IMR-90 (cell line): ENCODE measurements at regions not wholly inside any gene's neighbourhood (a gene's known extent, or its start where the extent isn't known, plus 50 kb on each side); places are given as distances from the start of the nearest gene placed in this dataset.

ENCODE experiments used
- ATAC-seq: fragments of 200-7000 bp; cut with Tn5 transposase; 2 replicates; pipeline ENCODE4 v1.9.1; 2020; ENCODE audit warnings: low read depth, mild to moderate bottlenecking, moderate library complexity
- BruUV-seq: library from RNA; stranded (reverse); fragments of 400-500 nt; replicated peaks from 2 replicates; lab custom pipeline; 2021; lab: Mats Ljungman, UMichigan
- CTCF ChIA-PET: fragments of 300-600 bp; formaldehyde crosslinking; extraction: SDS; loops from one replicate; lab custom pipeline; 2021; ENCODE audit warnings: antibody characterized with exemption; lab: Yijun Ruan, JAX
- POLR2A ChIA-PET: fragments of 300-600 bp; sonication (Branson Sonifier 250); formaldehyde crosslinking; loops from one replicate; lab custom pipeline; 2022; ENCODE audit warnings: antibody characterized with exemption; ENCODE audit not compliant: unreplicated experiment; lab: Charles Lee
- DNase-seq: peaks from one replicate; pipeline ENCODE4 v3.0.0; 2013
- H2AFZ ChIP-seq: replicated peaks from 2 replicates; pipeline ENCODE3; 2013; ENCODE audit warnings: low read length, mild to moderate bottlenecking; ENCODE audit not compliant: poor library complexity
- H2AK5ac ChIP-seq: 2 replicates; pipeline ENCODE4 v1.6.1; 2013; ENCODE audit warnings: low read depth, low read length, inconsistent platforms
- H2AK9ac ChIP-seq: replicated peaks from 2 replicates; pipeline ENCODE3; 2013; ENCODE audit warnings: mild to moderate bottlenecking, low read depth, low read length, moderate library complexity; ENCODE audit not compliant: poor library complexity
- H2BK120ac ChIP-seq: 2 replicates; pipeline ENCODE4 v1.6.1; 2013; ENCODE audit warnings: low read depth, low read length, inconsistent platforms
- H2BK15ac ChIP-seq: 3 replicates; pipeline ENCODE4 v1.6.1; 2013; ENCODE audit warnings: low read depth, low read length, inconsistent platforms
- H2BK20ac ChIP-seq: 2 replicates; pipeline ENCODE4 v1.6.1; 2013; ENCODE audit warnings: low read depth, mild to moderate bottlenecking, inconsistent platforms, low read length, moderate library complexity
- H2BK5ac ChIP-seq: 2 replicates; pipeline ENCODE4 v1.6.1; 2013; ENCODE audit warnings: mild to moderate bottlenecking, low read depth, low read length, inconsistent platforms; ENCODE audit not compliant: poor library complexity, severe bottlenecking
- H3K14ac ChIP-seq: replicated peaks from 2 replicates; pipeline ENCODE4 v1.6.1; 2013; ENCODE audit warnings: low read depth, low read length, inconsistent platforms
- H3K18ac ChIP-seq: 2 replicates; pipeline ENCODE4 v1.6.1; 2013; ENCODE audit warnings: low read depth, low read length, control low read depth
- H3K23ac ChIP-seq: 2 replicates; pipeline ENCODE4 v1.6.1; 2013; ENCODE audit warnings: low read depth, low read length, inconsistent platforms
- H3K27ac ChIP-seq: 2 replicates; pipeline ENCODE4 v1.5.1; 2013; ENCODE audit warnings: mild to moderate bottlenecking, control low read depth, low read length; ENCODE audit not compliant: insufficient read depth
- H3K27me3 ChIP-seq: 2 replicates; pipeline ENCODE4 v1.6.1; 2013; ENCODE audit warnings: low read length; ENCODE audit not compliant: control insufficient read depth, insufficient read depth
- H3K36me3 ChIP-seq: 2 replicates; pipeline ENCODE4 v1.6.1; 2013; ENCODE audit warnings: low read length, mixed read lengths; ENCODE audit not compliant: control insufficient read depth, insufficient read depth
- H3K4ac ChIP-seq: 2 replicates; pipeline ENCODE4 v1.6.1; 2013; ENCODE audit warnings: low read depth, low read length, inconsistent platforms
- H3K4me1 ChIP-seq: 2 replicates; pipeline ENCODE4 v1.6.1; 2013; ENCODE audit warnings: low read length, mixed read lengths; ENCODE audit not compliant: control insufficient read depth, insufficient read depth
- H3K4me2 ChIP-seq: 2 replicates; pipeline ENCODE4 v1.6.1; 2013; ENCODE audit warnings: low read depth, mild to moderate bottlenecking, control low read depth, low read length, moderate library complexity
- H3K4me3 ChIP-seq: 2 replicates; pipeline ENCODE4 v1.5.1; 2013; ENCODE audit warnings: low read depth, mild to moderate bottlenecking, control low read depth, low read length, moderate library complexity; ENCODE audit not compliant: insufficient read depth
- H3K56ac ChIP-seq: 2 replicates; pipeline ENCODE4 v1.6.1; 2013; ENCODE audit warnings: low read length, inconsistent platforms; ENCODE audit not compliant: insufficient read depth; ENCODE audit errors: extremely low read depth
- H3K79me1 ChIP-seq, 2 experiments: 2 replicates each; pipeline ENCODE4 v1.6.1; 2013; ENCODE audit warnings: low read length in 2 of 2, inconsistent platforms in 1 of 2, low read depth in 1 of 2
- H3K9ac ChIP-seq: 2 replicates; pipeline ENCODE4 v1.6.1; 2013; ENCODE audit warnings: low read depth, low read length, control low read depth
- H3K9me1 ChIP-seq: 2 replicates; pipeline ENCODE4 v1.6.1; 2013; ENCODE audit warnings: low read length, inconsistent platforms; ENCODE audit not compliant: insufficient read depth
- H3K9me3 ChIP-seq: 2 replicates; pipeline ENCODE4 v1.6.1; 2013; ENCODE audit warnings: low read length; ENCODE audit not compliant: control insufficient read depth, insufficient read depth
- H4K20me1 ChIP-seq: 2 replicates; pipeline ENCODE4 v1.6.1; 2013; ENCODE audit warnings: low read length, inconsistent platforms; ENCODE audit not compliant: insufficient read depth
- H4K5ac ChIP-seq: 2 replicates; pipeline ENCODE4 v1.6.1; 2013; ENCODE audit warnings: mild to moderate bottlenecking, low read depth, low read length, control low read depth
- H4K8ac ChIP-seq, 2 experiments: 2 replicates each; pipeline ENCODE4 v1.6.1; 2013; ENCODE audit warnings: low read depth in 2 of 2, low read length in 2 of 2, control low read depth in 1 of 2, inconsistent platforms in 1 of 2
- H4K91ac ChIP-seq: 2 replicates; pipeline ENCODE4 v1.6.1; 2013; ENCODE audit warnings: low read depth, low read length, inconsistent platforms; ENCODE audit not compliant: insufficient read depth
- BHLHE40 ChIP-seq: fragments of 150-350 bp; IDR thresholded peaks from 2 replicates; pipeline ENCODE4 v1.6.1; 2016; ENCODE audit warnings: mild to moderate bottlenecking, low read depth, low read length
- CEBPB ChIP-seq: IDR thresholded peaks from 2 replicates; pipeline ENCODE4 v1.6.1; 2012; ENCODE audit warnings: low read depth, low read length, improper control_type of control experiment
- CHD1 ChIP-seq: IDR thresholded peaks from 2 replicates; pipeline ENCODE4 v1.6.1; 2012; ENCODE audit warnings: low read depth, low read length, improper control_type of control experiment
- CTCF ChIP-seq: conservative IDR thresholded peaks from 2 replicates; pipeline ENCODE4 v1.5.1; 2012; ENCODE audit warnings: mild to moderate bottlenecking, low read depth, low read length, improper control_type of control experiment
- ELK1 ChIP-seq: fragments of 150-350 bp; IDR thresholded peaks from 2 replicates; pipeline ENCODE4 v1.6.1; 2016; ENCODE audit warnings: low read depth, mild to moderate bottlenecking, low read length, moderate library complexity, borderline replicate concordance
- FOS ChIP-seq: fragments of 150-350 bp; IDR thresholded peaks from 2 replicates; pipeline ENCODE4 v1.6.1; 2016; ENCODE audit warnings: low read depth, low read length
- MAFK ChIP-seq: IDR thresholded peaks from 2 replicates; pipeline ENCODE4 v1.6.1; 2012; ENCODE audit warnings: low read depth, low read length, improper control_type of control experiment
- MAZ ChIP-seq: IDR thresholded peaks from 2 replicates; pipeline ENCODE4 v1.6.1; 2012; ENCODE audit warnings: low read depth, mild to moderate bottlenecking, low read length, improper control_type of control experiment, moderate library complexity, borderline replicate concordance
- MXI1 ChIP-seq: IDR thresholded peaks from 2 replicates; pipeline ENCODE4 v1.6.1; 2012; ENCODE audit warnings: low read depth, mild to moderate bottlenecking, low read length, moderate library complexity, borderline replicate concordance
- NFE2L2 ChIP-seq: fragments of 150-350 bp; IDR thresholded peaks from 2 replicates; pipeline ENCODE4 v1.6.1; 2016; ENCODE audit warnings: low read depth, mild to moderate bottlenecking, low read length
- POLR2A ChIP-seq: IDR thresholded peaks from 2 replicates; pipeline ENCODE4 v1.6.1; 2012; ENCODE audit warnings: mild to moderate bottlenecking, low read depth, low read length
- RAD21 ChIP-seq: IDR thresholded peaks from 2 replicates; pipeline ENCODE4 v1.6.1; 2012; ENCODE audit warnings: low read length, improper control_type of control experiment
- RCOR1 ChIP-seq: IDR thresholded peaks from 2 replicates; pipeline ENCODE4 v1.6.1; 2012; ENCODE audit warnings: mild to moderate bottlenecking, low read length, improper control_type of control experiment; ENCODE audit not compliant: insufficient replicate concordance
- RFX5 ChIP-seq: IDR thresholded peaks from 2 replicates; pipeline ENCODE4 v1.8.0; 2012; ENCODE audit warnings: low read depth, mild to moderate bottlenecking, low read length, moderate library complexity
- SMC3 ChIP-seq: fragments of 150-350 bp; IDR thresholded peaks from 2 replicates; pipeline ENCODE4 v1.6.1; 2016; ENCODE audit warnings: low read depth, mild to moderate bottlenecking, antibody characterized with exemption, low read length, moderate library complexity
- USF2 ChIP-seq: fragments of 150-350 bp; IDR thresholded peaks from 2 replicates; pipeline ENCODE4 v1.6.1; 2017; ENCODE audit warnings: mild to moderate bottlenecking, antibody characterized with exemption, low read length, low read depth
- dilution Hi-C: fragments of 300-500 bp; cut with HindIII; formaldehyde crosslinking; loops from one replicate; pipeline ENCODE4 v1.14.3; 2018; ENCODE audit warnings: low sequenced_read_pairs; ENCODE audit not compliant: unreplicated experiment
- in situ Hi-C: fragments of 300-500 bp; cut with MboI; formaldehyde crosslinking; loops from 3 replicates; pipeline ENCODE4 v1.14.3; 2019; ENCODE audit warnings: low sequenced_read_pairs, inconsistent platforms, mixed read lengths
- intact Hi-C: fragments of 100-400 bp; cut with micrococcal nuclease; formaldehyde crosslinking; loops from 2 replicates; pipeline ENCODE4 v1.10.0; 2022

GRCh38 chr10:78494179-78494578 is 460.5 kb downstream of the RPS24 start:
- no peak overlapping the region for H4K5ac ChIP-seq
- no peak for TF ChIP-seq BHLHE40
- no peak for TF ChIP-seq MAFK
- TF ChIP-seq CTCF = no peak
- no peak for TF ChIP-seq FOS
- TF ChIP-seq POLR2A = no peak
- no peak for TF ChIP-seq RCOR1
- TF ChIP-seq NFE2L2 = no peak
- TF ChIP-seq RAD21 = no peak
- TF ChIP-seq SMC3 = no peak
- TF ChIP-seq ELK1 = no peak
- no peak for TF ChIP-seq MXI1
- TF ChIP-seq MAZ = no peak
- no peak for TF ChIP-seq RFX5
- TF ChIP-seq CHD1 = no peak
- no peak for TF ChIP-seq CEBPB
- no peak for TF ChIP-seq USF2
- H3K9ac ChIP-seq = no peak overlapping the region
- ChIA-PET POLR2A (no interaction called here), CTCF (no interaction called here)
- DNase-seq (peak; percentile 47), ATAC-seq (peak; percentile 88)
- H2BK120ac ChIP-seq = no peak overlapping the region
- H3K14ac ChIP-seq = no peak overlapping the region
- H3K56ac ChIP-seq = no peak overlapping the region
- H3K4ac ChIP-seq = no peak overlapping the region
- no peak overlapping the region for H3K4me2 ChIP-seq
- no peaks in the 10 kb centered on the region for H3K4me1 ChIP-seq
- no peaks in the 10 kb centered on the region for H3K9me1 ChIP-seq
- no peak overlapping the region for H3K4me3 ChIP-seq
- H3K9me3 ChIP-seq = peaks cover 11% of the 10 kb centered on the region
- H2AK9ac ChIP-seq = no peak overlapping the region
- no peak overlapping the region for H2BK15ac ChIP-seq
- H2AK5ac ChIP-seq = no peak overlapping the region
- in situ Hi-C loops = no loop called here
- H3K27ac ChIP-seq = no peak overlapping the region
- H2AFZ ChIP-seq = no peak overlapping the region
- dilution Hi-C loops = no loop called here
- no peaks in the 10 kb centered on the region for H3K79me1 ChIP-seq
- H4K91ac ChIP-seq = no peak overlapping the region
- intact Hi-C loops = no loop called here
- no peak overlapping the region for H3K18ac ChIP-seq
- H3K27me3 ChIP-seq = no peaks in the 10 kb centered on the region
- H2BK20ac ChIP-seq = no peak overlapping the region
- H3K36me3 ChIP-seq = no peaks in the 10 kb centered on the region
- no peak overlapping the region for H3K23ac ChIP-seq
- no TSS peak for BruUV-seq
- no peaks in the 10 kb centered on the region for H4K20me1 ChIP-seq
- H2BK5ac ChIP-seq = peak overlapping the region; percentile 5
- H4K8ac ChIP-seq = no peak overlapping the region
